Body of pancreas (tissue), 4 donors: ENCODE measurements at regions not wholly inside any gene's neighbourhood (a gene's known extent, or its start where the extent isn't known, plus 50 kb on each side); places are given as distances from the start of the nearest gene placed in this dataset.

ENCODE experiments used
- ATAC-seq: fragments of 150-250 bp; one replicate; pipeline ENCODE4 v1.9.1; 2016
- DNase-seq, 4 donors: peaks; one replicate each; pipeline ENCODE4 v3.0.0-alpha.2; 2019
- H3K27ac ChIP-seq, 4 donors: fragments of 200-600 bp; sonication (generic); 1 replicate in 3 of 4; 2 replicates in 1 of 4; pipeline versions ENCODE4 v1.5.1 to v1.6.1; 2016 to 2019; ENCODE audit warnings: mild to moderate bottlenecking in 1 of 4, mixed read lengths in 1 of 4, moderate library complexity in 1 of 4
- H3K27me3 ChIP-seq, 2 donors: fragments of 200-600 bp; sonication (generic); one replicate each; pipeline ENCODE4 v1.6.0; 2016; ENCODE audit warnings: mild to moderate bottlenecking in 1 of 2
- H3K36me3 ChIP-seq, 2 donors: fragments of 200-600 bp; sonication (generic); replicated peaks in 1 of 2; 2 replicates each; pipeline ENCODE4 v1.5.1; 2016; ENCODE audit warnings: low read depth in 2 of 2; ENCODE audit not compliant: insufficient read depth in 1 of 2
- H3K4me1 ChIP-seq: fragments of 200-600 bp; sonication (generic); one replicate; pipeline ENCODE4 v1.6.0; 2016
- H3K4me3 ChIP-seq, 2 donors: fragments of 200-600 bp; sonication (generic); 1 replicate in 1 of 2; 2 replicates in 1 of 2; pipeline ENCODE4 v1.5.1; 2016 to 2019
- H3K9me3 ChIP-seq, 3 donors: fragments of 200-600 bp; sonication (generic); 1 replicate in 2 of 3; 2 replicates in 1 of 3; pipeline ENCODE4 v1.5.1; 2016
- POLR2A ChIP-seq, 3 donors: fragments of 450-650 bp; IDR thresholded peaks; one replicate each; pipeline ENCODE4 v1.6.1; 2016; ENCODE audit warnings: antibody characterized with exemption in 3 of 3, mild to moderate bottlenecking in 2 of 3
- WGBS, 2 donors: methylation state at CpG; one replicate each; pipeline ENCODE4 v1.1.5; 2017; 5-methylcytosine and 5-hydroxymethylcytosine counted together
- intact Hi-C: fragments of 100-400 bp; cut with DNase I; formaldehyde crosslinking; loops from one replicate; pipeline ENCODE4 v1.15.1; 2023
- TF ChIP-seq, protein P1 (sequence below), 7 experiments: fragments of 450-650 bp in 4 of 7; fragments of 200-600 bp in 3 of 7; sonication (generic) in 3 of 7; IDR thresholded peaks; one replicate each; pipeline ENCODE4 v1.5.1; 2016 to 2019; ENCODE audit warnings: antibody characterized with exemption in 7 of 7

DNA sequence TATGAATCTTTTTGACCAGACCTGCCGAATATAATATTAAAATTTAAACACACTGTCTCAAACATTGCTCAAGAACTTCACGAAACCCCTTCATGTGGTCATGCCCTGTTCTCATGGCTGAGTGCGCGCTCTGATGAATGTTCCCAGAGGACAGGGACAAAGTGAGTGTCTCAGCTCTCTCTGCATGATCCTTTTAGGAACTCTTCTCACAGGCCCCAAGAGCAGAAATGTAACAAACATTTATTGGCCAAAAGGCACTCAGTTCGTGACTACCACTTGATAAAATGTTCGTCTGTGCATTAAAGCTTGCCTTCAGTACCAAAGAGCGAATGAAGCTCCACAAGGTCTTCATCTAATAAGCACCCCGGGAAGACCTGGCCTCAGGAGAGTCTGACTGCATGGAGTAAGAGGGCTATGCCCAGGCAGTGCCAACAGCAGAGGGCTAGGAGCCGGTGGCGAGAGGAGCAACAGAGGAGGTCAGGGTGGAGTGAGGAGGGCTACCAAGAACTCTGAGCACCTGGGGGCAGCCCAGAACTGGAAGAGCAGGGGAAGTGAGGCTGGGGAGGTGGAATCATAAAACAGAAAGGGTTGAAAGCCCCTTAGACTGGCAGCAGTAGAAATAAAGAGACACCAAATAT is 171.1 kb downstream of the RHOU start:
- ATAC-seq (no peak), DNase-seq (no peak)
- intact Hi-C loops = no loop called here

DNA sequence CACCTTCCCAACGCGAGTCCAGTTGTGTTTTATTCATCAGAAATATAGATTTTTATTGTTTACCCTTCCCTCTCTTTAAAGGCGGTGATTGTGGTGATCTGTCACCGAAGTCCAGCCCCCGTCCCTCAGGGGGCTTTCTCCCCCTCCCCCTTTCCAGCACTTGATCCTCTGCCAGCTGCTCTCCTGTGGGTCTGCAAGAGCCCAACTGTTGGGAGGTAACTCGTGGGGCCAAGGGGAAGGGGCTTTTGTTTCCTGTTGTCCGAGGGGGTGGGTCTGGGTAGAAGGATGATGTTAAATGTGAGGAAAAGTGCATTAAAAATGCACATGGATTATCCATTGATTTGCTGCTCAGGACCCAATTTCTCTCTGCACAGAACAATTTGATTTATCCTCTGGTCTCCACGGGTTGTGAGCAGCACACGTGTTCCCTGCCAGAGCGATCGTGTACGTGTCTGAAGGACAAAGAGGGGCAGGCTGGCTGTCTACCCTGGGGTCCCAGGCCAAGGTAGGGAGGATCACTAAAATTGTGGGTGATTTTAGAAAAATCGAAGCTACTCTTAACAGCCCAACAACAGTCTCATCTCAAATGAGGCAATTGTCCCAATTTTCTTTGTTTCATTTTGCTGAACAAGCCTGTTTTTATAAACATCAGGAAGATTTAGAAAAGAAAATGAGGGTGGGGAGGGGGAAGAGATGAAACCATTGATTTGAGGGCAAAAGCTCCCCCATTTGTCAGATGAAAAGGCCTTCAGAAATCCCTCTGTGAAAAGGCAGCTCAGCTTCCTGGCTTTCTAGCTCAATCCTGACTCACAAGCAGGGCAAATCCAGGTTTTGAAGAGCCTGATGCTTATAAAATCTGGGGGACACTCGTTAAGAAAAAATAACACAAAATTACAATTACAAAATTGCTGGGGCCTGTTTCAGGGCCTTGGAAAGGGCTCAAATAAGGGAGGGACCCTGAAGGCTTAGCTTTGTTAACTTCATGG is 176.2 kb downstream of the RHOU start:
- no peaks in the 10 kb centered on the region for H3K4me1 ChIP-seq
- ATAC-seq (no peak), DNase-seq (no peak)
- intact Hi-C loops = no loop called here
- H3K27me3 ChIP-seq = no peaks in the 10 kb centered on the region
- 69 to 75% methylated on average over 14 of the region's 14 CpGs for WGBS, 2 donors
- H3K27ac ChIP-seq = no peak overlapping the region
- TF ChIP-seq, protein P1, sequence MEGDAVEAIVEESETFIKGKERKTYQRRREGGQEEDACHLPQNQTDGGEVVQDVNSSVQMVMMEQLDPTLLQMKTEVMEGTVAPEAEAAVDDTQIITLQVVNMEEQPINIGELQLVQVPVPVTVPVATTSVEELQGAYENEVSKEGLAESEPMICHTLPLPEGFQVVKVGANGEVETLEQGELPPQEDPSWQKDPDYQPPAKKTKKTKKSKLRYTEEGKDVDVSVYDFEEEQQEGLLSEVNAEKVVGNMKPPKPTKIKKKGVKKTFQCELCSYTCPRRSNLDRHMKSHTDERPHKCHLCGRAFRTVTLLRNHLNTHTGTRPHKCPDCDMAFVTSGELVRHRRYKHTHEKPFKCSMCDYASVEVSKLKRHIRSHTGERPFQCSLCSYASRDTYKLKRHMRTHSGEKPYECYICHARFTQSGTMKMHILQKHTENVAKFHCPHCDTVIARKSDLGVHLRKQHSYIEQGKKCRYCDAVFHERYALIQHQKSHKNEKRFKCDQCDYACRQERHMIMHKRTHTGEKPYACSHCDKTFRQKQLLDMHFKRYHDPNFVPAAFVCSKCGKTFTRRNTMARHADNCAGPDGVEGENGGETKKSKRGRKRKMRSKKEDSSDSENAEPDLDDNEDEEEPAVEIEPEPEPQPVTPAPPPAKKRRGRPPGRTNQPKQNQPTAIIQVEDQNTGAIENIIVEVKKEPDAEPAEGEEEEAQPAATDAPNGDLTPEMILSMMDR (IDR thresholded peaks at IDR 0.05) = no peak
- no peak for TF ChIP-seq POLR2A (IDR thresholded peaks at IDR 0.05)
- H3K36me3 ChIP-seq = no peaks in the 10 kb centered on the region
- no peak overlapping the region for H3K4me3 ChIP-seq
- H3K9me3 ChIP-seq = no peaks in the 10 kb centered on the region

More for the DNA sequence above, 171.1 kb downstream of the RHOU start:
- no peak overlapping the region for H3K4me3 ChIP-seq
- TF ChIP-seq, protein P1 (IDR thresholded peaks at IDR 0.05) = no peak
- TF ChIP-seq POLR2A (IDR thresholded peaks at IDR 0.05) = no peak
- H3K27me3 ChIP-seq = no peaks in the 10 kb centered on the region
- H3K27ac ChIP-seq = no peak overlapping the region
- 88 to 90% methylated on average over 10 of the region's 10 CpGs for WGBS, 2 donors
- no peaks in the 10 kb centered on the region for H3K9me3 ChIP-seq
- peaks cover 20% of the 10 kb centered on the region for H3K4me1 ChIP-seq
- H3K36me3 ChIP-seq = no peaks in the 10 kb centered on the region

DNA sequence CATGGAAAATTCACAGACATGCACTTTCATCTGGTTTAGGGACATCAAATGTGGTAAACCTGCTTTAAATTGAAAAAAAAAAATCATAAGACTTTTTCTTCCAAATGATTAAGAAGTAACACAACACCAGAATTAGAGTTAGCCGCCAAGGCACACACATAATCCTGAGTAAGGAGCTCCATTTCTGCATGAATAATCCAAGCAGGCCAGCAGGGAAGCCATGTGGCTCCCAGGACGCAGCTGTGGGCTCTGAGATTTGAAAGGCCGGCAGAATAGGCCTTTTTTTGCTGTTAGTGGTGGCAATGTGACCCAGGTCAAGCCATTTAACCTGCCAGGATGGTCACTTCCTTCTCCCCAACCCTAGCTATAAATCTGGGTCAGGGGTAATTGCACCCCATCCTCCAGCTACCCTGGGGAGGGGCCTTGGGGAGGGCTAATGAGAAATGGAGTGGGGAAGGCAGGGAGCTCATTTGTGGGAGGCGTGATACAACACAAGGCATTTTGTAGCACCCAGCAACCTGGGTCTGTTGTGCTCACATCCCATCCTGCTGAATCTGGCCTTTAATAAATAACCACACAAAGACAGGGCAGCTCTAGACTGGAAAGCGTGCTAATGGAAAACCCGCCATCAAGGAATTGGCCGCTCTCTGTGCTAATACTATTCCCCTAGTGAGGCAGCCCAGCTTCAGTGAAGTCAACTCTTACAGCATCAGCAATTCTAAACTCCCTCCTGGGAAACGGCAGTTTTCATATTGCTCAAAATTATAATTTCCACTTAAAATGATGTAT is 178.5 kb downstream of the RHOU start:
- no peak overlapping the region for H3K27ac ChIP-seq
- peaks cover 5% of the 10 kb centered on the region for H3K4me1 ChIP-seq
- no peaks in the 10 kb centered on the region for H3K9me3 ChIP-seq
- 94 to 96% methylated on average over 8 of the region's 8 CpGs for WGBS, 2 donors
- no peaks in the 10 kb centered on the region for H3K27me3 ChIP-seq
- DNase-seq = no peak
- ATAC-seq = no peak
- no peaks in the 10 kb centered on the region for H3K36me3 ChIP-seq
- no peak for TF ChIP-seq POLR2A (IDR thresholded peaks at IDR 0.05)
- TF ChIP-seq, protein P1 (IDR thresholded peaks at IDR 0.05) = no peak
- H3K4me3 ChIP-seq = no peak overlapping the region
- intact Hi-C loops = no loop called here

DNA sequence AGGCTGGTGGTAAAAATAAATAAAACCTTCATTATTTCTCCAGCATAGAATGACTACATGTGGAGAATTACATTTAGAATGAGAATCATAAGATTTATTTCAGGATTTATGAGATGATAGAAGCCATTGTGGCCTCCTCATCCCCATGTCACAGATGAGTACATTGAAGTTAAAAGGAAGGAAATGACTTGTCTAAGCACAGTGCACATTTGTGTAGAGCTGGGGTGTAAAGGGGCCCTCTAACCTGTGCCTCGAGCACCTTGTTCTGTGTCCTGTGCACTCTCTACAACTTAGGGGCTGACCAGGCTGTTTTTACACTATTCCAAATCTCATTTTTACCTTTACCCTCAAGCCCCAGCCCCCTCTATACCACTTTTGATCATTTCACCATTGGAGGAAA is 179.4 kb downstream of the RHOU start:
- no peak for DNase-seq
- no peaks in the 10 kb centered on the region for H3K9me3 ChIP-seq
- H3K27me3 ChIP-seq = no peaks in the 10 kb centered on the region
- intact Hi-C loops = no loop called here
- WGBS, 2 donors = 74 to 93% methylated on average over 1 of the region's 1 CpG
- TF ChIP-seq, protein P1 (IDR thresholded peaks at IDR 0.05) = no peak
- TF ChIP-seq POLR2A (IDR thresholded peaks at IDR 0.05) = no peak
- ATAC-seq = no peak
- H3K4me1 ChIP-seq = peaks cover 5% of the 10 kb centered on the region
- H3K27ac ChIP-seq = no peak overlapping the region
- no peaks in the 10 kb centered on the region for H3K36me3 ChIP-seq
- no peak overlapping the region for H3K4me3 ChIP-seq
